HG02840 (cell line): ENCODE measurements at regions not wholly inside any gene's neighbourhood (a gene's known extent, or its start where the extent isn't known, plus 50 kb on each side); places are given as distances from the start of the nearest gene placed in this dataset.
"Not testable (repeated sequence)": the region's sequence is repeated elsewhere in the genome, so short reads cannot be mapped to it uniquely, and the experiment has no call there.

Experiments used
- ATAC-seq: cut with Tn5 transposase; IDR thresholded peaks from one replicate; pipeline ENCODE4 v1.9.1; 2021; ENCODE audit warnings: mild to moderate bottlenecking, moderate library complexity, moderate number of reproducible peaks; ENCODE audit not compliant: unreplicated experiment, low FRiP score

GRCh38 chr13:22937953-22938352 is 242.8 kb upstream of the SGCG start:
- no peak for ATAC-seq

GRCh38 chr13:22938576-22938975 is 242.2 kb upstream of the SGCG start:
- ATAC-seq, result no peak

- no peak for ATAC-seq
These were observed 241.6 kb upstream of the SGCG start for GRCh38 chr13:22939157-22939556.

- no peak for ATAC-seq
These were observed 240.6 kb upstream of the SGCG start for GRCh38 chr13:22940090-22940710.

GRCh38 chr13:22940736-22941135 is 240.0 kb upstream of the SGCG start:
- no peak for ATAC-seq

GRCh38 chr13:22941495-22941894 is 239.3 kb upstream of the SGCG start:
- ATAC-seq, result not testable (repeated sequence)

GRCh38 chr13:22942831-22943230 is 237.9 kb upstream of the SGCG start:
- ATAC-seq, result not testable (repeated sequence)

- ATAC-seq, result no peak
These were observed 236.4 kb upstream of the SGCG start for GRCh38 chr13:22944378-22944777.

- no peak for ATAC-seq
These were observed 235.2 kb upstream of the SGCG start for GRCh38 chr13:22945321-22946226.

GRCh38 chr13:22948421-22948820 is 232.4 kb upstream of the SGCG start:
- no peak for ATAC-seq

GRCh38 chr13:22952018-22952417 is 228.8 kb upstream of the SGCG start:
- ATAC-seq, result not testable (repeated sequence)

- ATAC-seq, result not testable (repeated sequence)
These were observed 225.6 kb upstream of the SGCG start for GRCh38 chr13:22955147-22955546.

GRCh38 chr13:22956456-22957115 is 224.2 kb upstream of the SGCG start:
- ATAC-seq, result not testable (repeated sequence)

GRCh38 chr13:22959859-22960258 is 220.9 kb upstream of the SGCG start:
- ATAC-seq, result not testable (repeated sequence)

GRCh38 chr13:22960827-22961226 is 220.0 kb upstream of the SGCG start:
- ATAC-seq, result no peak

GRCh38 chr13:22961342-22961741 is 219.4 kb upstream of the SGCG start:
- ATAC-seq, result not testable (repeated sequence)

GRCh38 chr13:22961835-22962537 is 218.8 kb upstream of the SGCG start:
- ATAC-seq, result no peak

- not testable (repeated sequence) for ATAC-seq
These were observed 217.3 kb upstream of the SGCG start for GRCh38 chr13:22963384-22964053.

GRCh38 chr13:22964245-22964966 is 216.4 kb upstream of the SGCG start:
- no peak for ATAC-seq
